Stimulated activated CD4-positive, alpha-beta T cell treated with anti-CD3 and anti-CD28 coated beads, Interleukin-12 subunit alpha, Interleukin-12 subunit beta, amount 100 ng/mL, for 24 hours (primary cell): ENCODE measurements at regions not wholly inside any gene's neighbourhood (a gene's known extent, or its start where the extent isn't known, plus 50 kb on each side); places are given as distances from the start of the nearest gene placed in this dataset.

Experiments
- DNase-seq, 2 experiments: peaks; one replicate each; pipeline ENCODE4 v3.0.0-alpha.2; 2020; ENCODE audit warnings: low read depth in 2 of 2

DNA sequence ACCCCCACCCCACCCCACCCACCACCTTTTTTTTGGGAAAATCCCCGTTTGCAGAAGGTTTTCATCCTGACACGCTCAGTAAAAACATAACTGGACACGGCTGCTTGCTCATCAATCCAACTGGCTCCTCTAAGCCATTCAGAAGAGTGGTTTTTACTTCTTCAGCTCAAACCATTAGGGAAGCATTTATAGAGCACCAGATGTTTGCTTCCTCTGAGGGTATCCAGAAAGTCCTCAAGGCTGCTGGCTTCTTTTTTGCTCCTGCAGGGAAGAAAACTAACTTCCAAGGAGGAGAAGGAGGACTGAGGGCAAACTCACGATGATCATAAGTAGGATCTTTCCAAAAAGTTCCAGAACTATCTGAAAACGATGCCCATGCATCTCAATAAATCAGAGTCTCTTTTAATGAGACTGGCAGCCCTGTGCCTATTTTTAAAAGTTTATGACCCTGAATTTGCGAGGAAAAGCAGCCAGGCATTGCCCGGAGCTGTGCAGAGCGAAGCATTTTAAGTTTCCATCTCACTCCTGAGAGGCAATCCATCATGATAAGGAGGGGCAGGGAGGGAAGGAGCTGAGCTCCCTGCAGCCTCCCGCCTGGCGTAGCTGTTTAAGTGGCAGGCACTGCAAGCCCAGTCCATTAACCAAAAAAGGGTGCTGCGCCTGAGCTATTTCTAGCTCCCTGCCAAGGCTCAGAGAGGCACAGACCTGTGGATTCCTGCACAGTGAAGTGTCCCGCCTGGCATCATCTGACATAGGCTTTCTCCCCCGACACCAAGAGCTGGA is 146.3 kb upstream of the FOXF1 start:
- no peak for DNase-seq

DNA sequence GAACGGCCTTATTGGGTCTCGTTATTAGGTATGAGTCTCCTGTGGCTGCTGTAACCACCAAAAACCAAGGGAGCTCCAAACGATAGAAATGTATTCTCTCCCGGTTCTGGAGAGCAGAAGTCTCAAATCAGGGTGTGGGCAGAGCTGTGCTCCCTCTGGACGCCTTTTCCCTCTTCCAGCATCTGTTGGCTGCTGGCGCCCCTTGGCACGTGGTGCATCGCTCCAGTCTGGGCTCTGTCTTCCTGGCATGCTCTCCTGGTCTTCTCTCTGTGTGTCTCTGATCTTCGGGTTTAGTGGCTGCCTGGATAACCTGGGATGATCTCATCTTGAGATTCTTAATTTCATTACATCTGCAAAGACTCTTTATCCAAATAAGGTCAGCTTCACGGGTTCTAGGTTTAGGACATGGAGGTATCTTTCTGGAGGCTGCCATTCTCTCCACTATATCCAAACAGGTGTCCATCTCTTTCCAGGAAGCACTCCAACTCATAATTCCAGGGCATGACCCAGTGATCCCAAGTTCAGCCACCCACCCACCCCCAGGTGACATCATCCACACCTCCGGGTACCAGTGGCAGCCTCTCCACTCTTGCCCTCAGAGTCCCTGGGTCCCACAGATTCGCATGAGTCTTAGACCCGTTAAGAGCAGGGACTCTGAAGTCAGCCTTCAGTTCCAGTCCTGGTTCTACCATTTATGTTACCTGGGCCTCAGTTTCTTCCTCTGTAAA is 145.5 kb upstream of the FOXF1 start:
- no peak for DNase-seq

DNA sequence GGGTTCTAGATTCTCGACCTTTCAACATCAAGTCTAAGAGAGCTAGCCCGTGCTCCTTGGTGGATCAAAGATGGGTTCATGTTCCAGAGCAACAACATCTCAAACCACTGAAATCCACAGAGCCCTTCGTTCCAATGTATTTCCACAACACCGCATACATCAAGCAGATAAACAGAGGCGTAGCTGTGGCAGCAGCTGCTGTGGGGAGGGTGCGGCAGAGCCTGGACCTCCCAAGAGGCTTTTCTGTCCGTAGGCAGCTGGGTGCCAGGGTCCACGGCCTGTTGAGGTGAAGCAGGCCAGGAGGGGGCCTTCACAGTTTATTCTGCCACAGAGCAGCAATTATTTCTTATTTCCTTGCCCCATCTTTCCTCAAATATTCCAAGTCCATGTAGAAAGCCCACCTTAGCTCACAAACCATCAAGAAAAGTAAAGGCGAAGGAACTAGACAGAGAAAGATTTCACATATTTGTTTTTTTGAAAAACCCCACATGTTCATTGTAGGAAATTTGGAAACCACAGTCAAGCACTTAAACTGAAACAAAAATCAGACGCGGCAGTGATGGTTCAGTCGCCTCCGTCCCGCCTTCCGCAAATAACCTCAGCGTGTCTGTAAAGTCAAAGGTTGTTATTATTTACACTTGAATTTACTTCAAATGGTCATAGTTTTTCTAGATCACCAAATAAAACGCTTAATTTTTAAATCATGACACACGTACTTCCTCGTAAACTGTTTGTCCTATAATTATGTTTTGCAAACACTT is 144.6 kb upstream of the FOXF1 start:
- no peak for DNase-seq

DNA sequence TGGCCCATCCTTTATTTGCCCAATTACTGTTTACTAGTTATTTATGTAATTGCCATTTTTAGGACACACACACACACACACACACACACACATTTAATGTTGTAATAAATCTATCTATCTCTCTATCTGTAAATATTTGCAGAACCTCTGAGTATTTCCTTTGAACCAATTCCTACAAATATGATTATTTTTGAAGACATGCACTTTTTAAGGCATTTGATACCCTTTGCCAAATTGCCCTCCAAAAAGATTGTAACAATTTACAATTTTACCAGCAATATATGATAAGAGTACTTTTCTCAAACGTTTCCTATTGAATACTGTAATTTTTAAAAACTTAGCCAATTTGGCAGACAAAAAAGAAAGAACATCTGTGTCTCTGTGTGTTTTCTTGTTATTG is 143.8 kb upstream of the FOXF1 start:
- DNase-seq, result no peak

DNA sequence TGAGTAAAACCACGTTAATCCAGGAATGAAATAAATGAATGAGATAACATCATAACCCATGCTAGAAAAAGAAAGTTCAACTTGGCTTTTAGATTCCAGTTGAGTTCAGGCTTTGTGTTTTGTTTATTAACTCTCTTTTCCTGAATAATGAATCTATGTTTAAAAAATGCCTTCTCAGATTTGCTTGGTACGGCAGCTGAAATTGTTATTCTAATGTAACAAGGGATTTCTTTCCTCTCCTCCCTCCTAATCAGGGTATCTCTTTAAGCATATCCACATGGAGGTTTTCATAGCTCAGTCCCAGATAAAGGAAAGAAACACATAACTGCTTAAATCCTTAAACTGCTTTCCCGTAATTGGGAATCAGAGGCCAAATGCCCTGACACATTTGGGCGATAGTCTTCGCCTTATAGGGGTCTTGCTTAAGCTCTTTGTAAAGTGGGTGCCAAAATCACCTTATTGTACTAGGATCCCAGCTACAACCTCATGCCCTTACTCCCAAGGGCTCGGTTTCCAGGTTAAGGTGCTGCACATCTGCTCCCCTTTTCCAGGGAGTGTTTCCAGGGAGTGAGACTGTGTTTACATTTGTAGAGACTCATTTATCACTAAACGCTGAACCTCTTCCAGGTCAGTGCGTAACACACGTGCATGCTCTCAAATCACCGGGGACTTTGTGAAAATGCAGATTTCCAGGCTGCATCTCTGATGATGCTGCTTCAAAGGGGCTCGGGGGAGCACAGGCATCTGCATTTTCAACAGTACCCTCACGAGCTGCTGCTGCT is 142.8 kb upstream of the FOXF1 start:
- no peak for DNase-seq

DNA sequence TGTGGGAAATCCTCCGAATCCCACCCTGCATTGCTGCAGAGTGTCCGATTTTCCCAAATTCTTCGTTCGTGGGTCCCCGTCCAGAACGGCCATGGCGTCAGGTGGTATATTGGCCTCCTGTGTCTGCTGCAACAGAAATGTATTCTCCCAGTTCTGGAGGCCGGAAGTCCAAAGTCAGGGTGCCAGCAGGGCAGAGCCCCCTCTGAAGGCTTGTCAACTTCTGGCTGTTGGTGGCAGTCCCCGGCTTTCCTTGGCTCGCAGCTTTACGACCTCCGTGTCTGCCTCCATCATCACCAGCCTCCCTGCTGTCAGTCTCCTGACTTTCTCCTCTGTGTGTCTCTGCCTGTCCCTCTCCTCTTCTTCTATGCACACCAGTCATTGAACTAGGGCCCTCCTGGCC is 142.1 kb upstream of the FOXF1 start:
- DNase-seq, result no peak

DNA sequence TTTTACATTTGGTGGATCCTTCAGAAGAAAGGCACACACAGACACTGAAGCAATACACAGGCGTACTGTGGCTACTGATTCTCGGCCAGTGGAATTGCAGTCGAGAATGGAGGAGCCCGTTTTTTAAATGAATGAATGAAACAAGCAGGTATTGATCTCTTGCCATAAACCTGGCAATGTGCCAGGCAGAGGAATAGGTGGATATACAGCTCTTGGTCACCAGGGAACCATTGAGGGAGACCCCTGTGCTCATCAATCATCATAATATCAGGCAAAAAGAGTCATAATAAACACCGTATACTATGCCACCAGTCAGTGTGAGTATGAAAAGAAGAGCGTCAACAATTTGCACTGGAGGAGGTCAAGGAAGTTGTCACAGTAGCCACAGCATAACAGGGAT is 140.3 kb upstream of the FOXF1 start:
- no peak for DNase-seq

DNA sequence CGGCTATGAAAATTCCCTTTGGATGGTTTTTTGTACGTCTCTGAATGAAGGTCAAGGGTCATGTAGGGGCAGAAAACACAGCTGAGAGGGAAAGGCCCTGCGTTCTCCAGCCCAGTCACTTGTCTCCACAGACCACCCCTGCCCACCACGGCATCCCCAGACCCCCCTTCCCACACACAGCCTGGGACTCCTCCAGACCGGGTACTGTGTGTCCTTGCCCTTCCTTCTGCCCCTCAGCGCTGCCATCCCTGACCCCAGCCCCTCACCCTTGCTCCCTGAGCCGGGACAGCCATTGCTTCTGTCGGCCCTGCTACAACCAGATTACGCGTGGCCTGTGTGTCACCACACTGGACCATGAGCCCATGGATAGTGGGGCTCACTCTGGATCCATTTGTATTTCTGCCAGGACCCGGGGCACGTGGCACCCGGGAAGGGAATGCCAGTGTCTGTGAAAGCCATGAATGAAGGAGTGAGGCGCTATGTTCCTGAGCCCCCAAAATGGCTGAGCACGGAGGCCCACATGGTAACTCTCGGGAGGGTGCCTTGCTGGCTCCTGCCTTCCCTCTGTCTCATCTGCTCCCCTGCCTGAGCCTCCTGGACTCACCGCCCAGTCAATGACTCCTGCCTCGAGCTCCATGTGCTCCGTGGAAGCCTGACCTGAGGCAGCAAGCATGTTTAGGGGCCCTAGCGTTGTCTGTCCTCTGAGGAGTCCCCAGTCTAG is 139.1 kb upstream of the FOXF1 start:
- DNase-seq, result no peak

DNA sequence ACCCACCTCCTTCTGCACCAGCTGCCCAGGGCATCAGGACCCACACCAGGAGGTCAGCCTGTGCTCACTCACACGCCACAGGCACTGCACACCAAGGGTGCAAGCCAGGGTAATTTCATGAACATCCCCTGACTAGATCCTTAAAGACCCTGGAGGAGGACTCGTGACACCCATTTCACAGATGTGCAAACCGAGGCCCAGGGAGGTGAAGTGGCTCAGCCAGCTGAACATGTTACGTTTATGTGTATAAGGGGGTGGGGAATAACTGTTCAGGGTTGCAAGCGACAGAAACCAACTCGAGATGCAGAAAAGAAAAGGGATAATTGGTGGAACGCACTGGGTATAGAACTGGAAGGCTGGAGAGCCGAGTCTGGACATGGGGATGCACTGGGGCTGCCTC is 138.1 kb upstream of the FOXF1 start:
- no peak for DNase-seq

DNA sequence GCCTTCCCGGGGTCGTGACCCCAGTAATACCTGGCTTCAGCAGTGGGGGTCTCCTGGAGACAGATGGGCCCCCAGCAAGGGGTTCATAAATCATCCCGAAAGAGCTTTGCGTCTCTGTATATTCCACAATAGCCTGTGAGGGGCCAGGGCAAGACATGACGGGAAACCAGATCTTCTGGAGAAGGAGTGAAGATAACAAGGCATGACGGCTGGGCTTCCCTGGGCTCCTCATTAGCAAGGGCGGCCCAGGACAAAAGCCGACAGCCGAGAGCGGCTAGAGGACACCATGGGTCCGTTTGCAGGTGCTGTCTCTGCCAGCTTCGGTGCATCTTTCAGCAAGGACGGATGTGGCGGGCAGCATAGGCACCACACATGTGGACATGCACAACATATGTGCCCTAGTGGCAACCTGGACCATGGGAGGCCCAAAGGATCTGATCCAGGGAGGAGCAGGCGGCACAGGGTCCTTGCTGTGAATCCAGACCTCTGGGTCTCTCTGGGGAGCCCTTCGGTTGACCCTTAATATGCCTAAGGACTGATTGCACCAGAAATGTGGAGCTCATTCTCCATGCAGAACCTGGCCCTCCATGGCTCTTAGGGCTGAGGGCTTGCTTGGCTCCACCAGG is 136.9 kb upstream of the FOXF1 start:
- DNase-seq, result no peak

DNA sequence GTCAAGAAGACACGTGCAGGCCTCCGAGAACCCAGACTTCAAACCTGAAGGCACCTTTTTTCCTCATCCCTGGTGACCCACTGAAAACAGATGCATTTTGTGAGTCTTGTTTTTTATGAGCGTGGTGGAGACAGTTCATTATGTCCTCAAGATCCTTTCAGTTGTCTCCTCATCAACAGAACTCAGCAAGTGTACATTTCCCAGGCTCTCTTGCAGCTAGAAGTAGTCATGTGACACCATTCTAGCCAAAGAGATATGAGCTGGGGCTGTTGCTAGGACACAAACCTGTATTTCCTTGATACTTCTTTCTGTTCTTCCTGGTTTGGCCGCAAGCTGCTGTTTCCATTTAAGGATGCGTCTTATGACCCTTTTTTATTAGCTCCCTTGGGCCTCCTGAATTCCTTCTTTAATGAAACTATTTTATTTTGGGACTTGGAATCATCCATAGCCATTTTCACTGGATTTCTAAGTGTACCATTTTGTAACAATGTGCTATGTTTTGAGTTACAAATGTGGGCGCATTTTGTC is 135.7 kb upstream of the FOXF1 start:
- no peak for DNase-seq

DNA sequence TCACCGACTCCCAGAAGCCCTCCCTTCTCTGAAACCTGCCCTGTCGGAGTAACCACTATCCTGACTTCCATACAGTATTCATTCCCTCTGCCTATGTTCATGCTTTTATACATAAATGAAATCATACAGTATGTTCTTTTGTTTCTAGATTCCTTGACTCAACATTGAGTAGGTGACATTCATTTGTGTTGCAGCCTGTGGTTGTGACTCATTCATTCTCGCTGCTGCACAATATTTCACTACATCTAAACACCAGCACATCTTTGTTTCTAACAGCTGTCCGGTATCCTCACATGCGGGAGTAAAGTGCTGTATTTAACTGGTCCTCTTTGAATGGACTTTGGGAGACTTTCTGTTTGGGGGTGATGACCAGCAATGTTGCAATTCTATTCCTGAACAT is 135.0 kb upstream of the FOXF1 start:
- DNase-seq, result no peak

DNA sequence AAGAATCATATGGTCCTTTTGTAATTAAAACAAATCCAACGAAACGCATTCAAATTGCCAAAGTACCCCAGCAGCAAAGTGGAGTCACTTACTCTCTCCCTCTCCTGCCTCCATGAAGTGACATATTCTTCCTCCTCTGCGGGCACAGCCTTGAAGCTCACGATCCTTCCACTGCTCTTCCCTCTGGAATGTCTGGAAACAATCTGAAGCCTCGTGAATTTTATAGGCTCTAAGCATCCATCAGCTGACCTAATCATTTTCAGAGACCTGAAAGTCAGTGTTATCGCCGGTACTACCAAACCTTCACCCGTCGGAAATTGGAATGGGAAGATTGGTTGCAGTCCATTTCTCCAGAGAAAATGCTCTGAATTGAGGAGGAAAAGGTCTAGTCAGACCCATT is 134.5 kb upstream of the FOXF1 start:
- DNase-seq, result no peak

DNA sequence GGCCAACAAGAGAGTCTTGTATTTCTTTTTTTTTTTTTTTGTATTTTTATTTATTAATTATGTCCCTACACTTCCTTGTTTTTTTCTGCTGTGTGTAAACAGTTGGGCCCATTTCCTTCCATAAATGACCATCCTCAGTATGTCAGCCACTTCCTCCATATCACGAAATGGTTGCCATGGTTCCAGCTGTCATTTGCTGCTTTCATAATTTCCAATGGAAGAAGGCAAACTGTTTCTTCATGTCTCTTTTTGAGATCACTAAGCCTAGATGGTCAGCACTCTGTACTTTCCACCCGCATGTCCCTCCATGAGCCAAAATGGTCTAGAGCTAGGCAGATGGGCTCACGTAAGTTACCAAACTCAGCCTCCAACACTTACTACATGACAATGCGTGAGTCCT is 133.5 kb upstream of the FOXF1 start:
- no peak for DNase-seq

DNA sequence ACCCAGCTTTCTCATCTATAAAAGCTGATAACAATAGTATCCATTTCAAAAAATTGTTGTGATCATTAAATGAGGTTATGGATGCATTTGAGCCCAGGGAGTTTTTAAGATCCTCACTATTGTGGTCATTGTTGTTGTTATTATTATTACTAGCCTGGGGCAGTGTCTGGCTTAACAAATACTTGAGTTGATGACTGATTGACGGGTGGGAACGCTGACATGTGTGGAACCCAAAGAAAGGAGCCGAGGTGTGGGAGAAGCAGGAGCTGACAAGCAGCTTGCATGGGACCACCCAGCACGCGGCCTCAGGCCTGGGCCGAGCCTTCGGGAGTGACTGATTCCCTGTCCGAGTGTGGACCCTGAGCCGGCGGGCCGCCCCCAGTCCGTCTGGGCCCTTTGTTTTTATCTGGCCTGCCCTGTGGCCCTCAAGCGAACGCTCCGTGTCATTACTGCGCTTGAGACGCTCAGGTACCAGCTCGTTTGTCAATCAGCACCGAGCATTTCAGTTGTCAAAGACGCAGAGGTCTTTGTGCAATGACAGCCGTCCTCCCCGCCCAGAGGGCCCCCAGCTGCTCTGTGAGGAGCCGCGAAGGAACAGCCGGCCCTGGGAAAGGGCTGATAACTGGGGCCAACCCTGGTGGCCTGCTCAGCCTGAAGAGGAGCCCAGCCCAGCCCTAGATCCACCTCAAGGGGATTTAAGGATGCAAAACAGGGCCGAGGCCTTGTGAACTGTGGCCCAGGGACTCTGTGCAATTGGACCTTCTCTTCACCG is 132.9 kb upstream of the FOXF1 start:
- no peak for DNase-seq

DNA sequence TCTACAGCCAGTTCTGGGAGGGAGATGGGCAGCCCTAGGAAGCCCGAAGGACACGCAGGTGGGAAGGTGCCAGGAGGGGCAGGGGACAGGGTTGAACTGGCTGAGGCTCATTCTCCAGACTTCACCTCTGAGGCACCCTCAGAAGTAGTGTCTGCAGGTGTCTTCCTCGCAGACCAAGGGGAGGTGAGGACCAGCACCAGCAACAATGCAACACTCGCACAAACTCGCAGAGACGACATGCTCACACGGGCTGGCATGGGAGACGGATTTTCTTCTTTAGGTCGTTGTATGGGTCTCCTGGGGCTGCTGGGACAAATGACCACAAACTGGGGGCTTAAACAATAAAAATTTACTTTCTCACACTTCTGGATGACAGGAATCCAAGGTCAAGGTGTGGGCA is 132.2 kb upstream of the FOXF1 start:
- no peak for DNase-seq

DNA sequence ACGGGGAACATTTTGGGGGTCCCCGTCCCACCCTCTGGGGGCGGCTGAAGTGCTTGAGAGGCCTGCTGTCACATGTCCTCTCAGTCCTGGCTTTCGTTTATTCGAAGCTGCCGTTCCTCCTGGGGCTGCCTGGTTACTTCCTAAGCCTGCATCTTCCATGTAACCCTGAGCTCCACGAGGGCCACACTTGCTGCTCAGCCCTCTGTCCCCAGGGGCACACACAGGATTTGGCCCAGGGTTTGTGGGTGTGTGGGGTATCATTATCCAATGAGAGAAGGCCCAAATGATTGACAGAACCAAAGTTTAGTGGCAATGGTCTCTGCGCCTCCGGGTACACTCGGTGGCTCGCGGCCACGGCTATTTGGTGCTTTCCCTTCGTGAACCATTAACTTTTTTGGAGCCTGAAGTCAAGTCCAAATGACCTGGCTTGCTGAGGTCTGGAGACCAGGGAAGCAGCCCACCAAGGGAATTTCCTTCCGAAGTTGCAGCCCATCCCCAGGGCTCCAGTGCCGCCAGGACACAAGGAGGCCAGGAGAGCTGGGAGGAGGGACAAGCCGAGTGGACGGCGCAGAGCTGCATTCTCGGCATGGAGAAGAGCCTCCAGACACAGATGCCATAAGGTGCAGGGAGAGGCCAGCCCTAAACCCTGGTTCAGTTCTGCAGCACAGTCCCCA is 131.4 kb upstream of the FOXF1 start:
- DNase-seq, result no peak

DNA sequence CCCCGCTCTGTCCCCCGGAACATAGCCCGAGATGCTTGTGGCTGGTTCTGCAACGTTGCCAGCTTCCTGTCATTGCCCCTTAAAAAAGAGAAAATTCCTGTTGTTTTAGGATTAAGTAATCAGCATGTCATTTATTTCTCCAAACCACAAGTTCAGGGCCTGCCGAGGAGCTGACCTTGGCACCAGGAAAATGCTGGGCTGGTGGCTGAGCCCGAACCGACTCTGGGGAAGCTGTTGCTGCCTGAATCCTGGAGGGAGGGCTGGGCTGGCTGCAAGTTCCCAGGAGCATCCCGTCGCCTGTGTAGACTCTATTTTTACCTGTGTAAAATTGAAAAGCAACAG is 130.9 kb upstream of the FOXF1 start:
- DNase-seq, result no peak

DNA sequence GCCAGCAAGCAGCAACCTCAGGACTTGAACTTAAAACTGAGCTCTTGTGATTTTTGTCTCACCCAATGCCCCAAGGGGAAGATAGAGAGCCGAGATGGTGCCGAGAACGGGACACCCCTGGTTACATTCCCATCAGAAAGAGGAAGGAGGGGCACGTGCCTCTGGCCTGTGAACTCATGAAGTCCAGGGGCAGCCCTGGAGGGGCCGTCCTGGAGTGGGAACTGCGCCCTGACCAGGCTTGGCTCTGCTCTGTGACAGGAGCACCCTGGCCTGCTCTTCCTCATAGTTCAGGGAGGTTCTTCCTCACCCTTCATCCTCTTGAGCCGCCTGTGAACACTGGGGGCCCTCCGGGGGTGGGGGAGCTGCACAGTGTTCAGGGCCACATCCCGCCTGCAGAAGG is 130.3 kb upstream of the FOXF1 start:
- no peak for DNase-seq
